HFF-Myc (cell line): ENCODE measurements at regions not wholly inside any gene's neighbourhood (a gene's known extent, or its start where the extent isn't known, plus 50 kb on each side); places are given as distances from the start of the nearest gene placed in this dataset.

Source experiments
- DNase-seq: peaks from one replicate; pipeline ENCODE4 v3.0.0-alpha.2; 2011; ENCODE audit warnings: low read depth; ENCODE audit errors: extremely low read depth
- H3K4me3 ChIP-seq: replicated peaks from 2 replicates; pipeline ENCODE4 v1.5.1; 2011; ENCODE audit warnings: low read depth, mild to moderate bottlenecking, control low read depth, low read length
- CTCF ChIP-seq: IDR thresholded peaks from 2 replicates; pipeline ENCODE4 v1.5.1; 2012; ENCODE audit warnings: mild to moderate bottlenecking, low read depth, low read length, control low read depth; ENCODE audit errors: missing control alignments

- no peak overlapping the region for H3K4me3 ChIP-seq
- TF ChIP-seq CTCF, result no peak
- no peak for DNase-seq
These were observed 105.2 kb downstream of the XCL2 start for GRCh38 chr1:168438626-168439025.

GRCh38 chr1:168437821-168438220, 106.0 kb downstream of the XCL2 start:
- H3K4me3 ChIP-seq, result no peak overlapping the region
- TF ChIP-seq CTCF, result no peak
- DNase-seq, result no peak

- no peak for TF ChIP-seq CTCF
- no peak for DNase-seq
- no peak overlapping the region for H3K4me3 ChIP-seq
These were observed 108.4 kb downstream of the XCL2 start for GRCh38 chr1:168435439-168435838.

- TF ChIP-seq CTCF, result no peak
- DNase-seq, result no peak
- no peak overlapping the region for H3K4me3 ChIP-seq
These were observed 110.6 kb downstream of the XCL2 start for GRCh38 chr1:168433238-168433637.

- DNase-seq, result no peak
- H3K4me3 ChIP-seq, result no peak overlapping the region
- no peak for TF ChIP-seq CTCF
These were observed 111.9 kb downstream of the XCL2 start for GRCh38 chr1:168431882-168432281.

GRCh38 chr1:168430321-168430720, 113.5 kb downstream of the XCL2 start:
- no peak overlapping the region for H3K4me3 ChIP-seq
- TF ChIP-seq CTCF, result no peak
- no peak for DNase-seq

- H3K4me3 ChIP-seq, result no peak overlapping the region
- DNase-seq, result no peak
- TF ChIP-seq CTCF, result no peak
These were observed 115.6 kb downstream of the XCL2 start for GRCh38 chr1:168428063-168428731.
